ENCODE measurements at regions not wholly inside any gene's neighbourhood (a gene's known extent, or its start where the extent isn't known, plus 50 kb on each side); places are given as distances from the start of the nearest gene placed in this dataset.

- Histone ChIP-seq H3K9ac (no peak overlapping the region), H3K4me1 (no peaks in the 10 kb centered on the region), H3K9me3 (no peaks in the 10 kb centered on the region), H3K4me3 (no peak overlapping the region), H3K4me2 (no peak overlapping the region), H3K27me3 (no peaks in the 10 kb centered on the region), H3K36me3 (no peaks in the 10 kb centered on the region), H4K20me1 (no peaks in the 10 kb centered on the region), H3K27ac (no peak overlapping the region)
- no peak for TF ChIP-seq Cebpa-rat (IDR thresholded peaks at IDR 0.05)
Observed at GRCh38 chr4:133711817-133712216, 489.8 kb downstream of the PABPC4L start.

DNA sequence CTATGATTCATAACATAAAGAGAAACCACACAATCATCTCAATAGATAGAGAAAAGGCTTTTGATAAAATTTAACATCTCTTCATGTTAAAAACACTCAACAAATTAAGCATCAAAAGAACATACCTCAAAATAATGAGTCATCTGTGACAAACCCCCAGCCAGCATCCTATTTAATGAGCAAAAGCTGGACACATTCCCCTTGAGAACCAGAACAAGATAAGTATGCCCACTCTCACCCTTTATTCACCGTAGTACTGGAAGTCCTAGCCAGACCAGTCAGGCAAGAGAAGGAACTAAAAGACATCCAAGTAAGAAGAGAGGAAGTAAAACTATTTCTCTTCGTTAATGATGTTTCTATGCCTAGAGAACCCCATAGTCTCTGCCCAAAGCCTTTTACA is 507.2 kb downstream of the PABPC4L start:
- H3K4me3 ChIP-seq: no peak overlapping the region
- no peak overlapping the region for H3K9ac ChIP-seq
- H3K36me3 ChIP-seq: no peaks in the 10 kb centered on the region
- H3K9me3 ChIP-seq: no peaks in the 10 kb centered on the region
- H4K20me1 ChIP-seq: no peaks in the 10 kb centered on the region
- no peak overlapping the region for H3K27ac ChIP-seq
- TF ChIP-seq Cebpa-rat (IDR thresholded peaks at IDR 0.05): no peak
- H3K4me2 ChIP-seq: no peak overlapping the region
- H3K27me3 ChIP-seq: no peaks in the 10 kb centered on the region
- no peaks in the 10 kb centered on the region for H3K4me1 ChIP-seq

DNA sequence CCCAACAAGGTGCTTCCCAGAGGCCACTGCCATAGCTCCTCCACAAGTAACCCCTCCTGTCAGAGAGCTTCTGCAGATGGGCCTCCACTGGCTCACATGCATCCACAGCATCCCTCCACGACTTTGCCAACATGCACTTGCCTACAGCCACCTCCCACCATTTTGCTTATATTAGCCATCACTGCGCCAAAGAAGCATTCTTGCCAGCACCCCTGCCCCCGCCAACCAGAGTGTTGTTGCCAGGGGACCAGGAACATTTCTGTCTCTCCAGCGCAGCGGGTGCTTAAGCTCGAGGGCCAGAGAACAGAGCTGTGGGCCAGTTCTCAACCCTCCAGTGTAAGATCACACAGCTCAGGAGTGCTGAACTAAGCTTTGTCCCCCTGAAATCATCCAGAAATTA is 517.6 kb downstream of the PABPC4L start:
- Histone ChIP-seq H4K20me1 (no peaks in the 10 kb centered on the region), H3K4me1 (no peaks in the 10 kb centered on the region), H3K27ac (no peak overlapping the region), H3K27me3 (no peaks in the 10 kb centered on the region), H3K4me3 (no peak overlapping the region), H3K9me3 (no peaks in the 10 kb centered on the region; the same call in 1 of the 2 replicates), H3K9ac (no peak overlapping the region), H3K4me2 (no peak overlapping the region), H3K36me3 (no peaks in the 10 kb centered on the region)
- TF ChIP-seq Cebpa-rat (IDR thresholded peaks at IDR 0.05): no peak

- no peaks in the 10 kb centered on the region for H3K9me3 ChIP-seq
Observed at GRCh38 chr4:133668061-133668851, 519.2 kb downstream of the PCDH10 start.

DNA sequence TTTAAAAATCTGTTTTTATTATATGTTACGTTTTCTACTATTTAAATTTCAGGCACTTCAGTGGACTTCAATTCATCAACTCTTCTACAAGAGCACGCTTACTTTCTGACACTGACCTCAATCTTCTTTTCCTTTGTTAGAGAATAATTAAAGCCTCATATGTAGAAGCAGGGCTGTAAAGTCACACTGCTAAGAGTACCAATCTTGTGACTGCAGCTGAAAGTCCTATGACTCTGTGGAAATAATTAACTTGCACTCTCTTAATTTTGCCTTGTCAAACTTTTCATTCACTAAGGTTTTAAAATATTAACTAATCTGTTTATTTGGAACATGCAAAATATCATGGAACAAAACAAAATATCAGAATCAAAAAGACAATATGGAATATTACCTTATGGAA is 498.1 kb downstream of the PCDH10 start:
- Histone ChIP-seq H3K4me1 (no peaks in the 10 kb centered on the region), H3K4me3 (no peak overlapping the region), H3K9me3 (no peaks in the 10 kb centered on the region), H3K27me3 (no peaks in the 10 kb centered on the region), H3K27ac (no peak overlapping the region), H4K20me1 (no peaks in the 10 kb centered on the region), H3K36me3 (no peaks in the 10 kb centered on the region), H3K4me2 (no peak overlapping the region), H3K9ac (no peak overlapping the region)
- no peak for TF ChIP-seq Cebpa-rat (IDR thresholded peaks at IDR 0.05)

More at GRCh38 chr4:133668061-133668851, 519.2 kb downstream of the PCDH10 start:
- Histone ChIP-seq H3K27ac (no peak overlapping the region), H3K4me1 (no peaks in the 10 kb centered on the region), H4K20me1 (no peaks in the 10 kb centered on the region), H3K36me3 (no peaks in the 10 kb centered on the region), H3K9ac (no peak overlapping the region), H3K27me3 (no peaks in the 10 kb centered on the region), H3K4me3 (no peak overlapping the region), H3K4me2 (no peak overlapping the region)
- TF ChIP-seq Cebpa-rat (IDR thresholded peaks at IDR 0.05): no peak

DNA sequence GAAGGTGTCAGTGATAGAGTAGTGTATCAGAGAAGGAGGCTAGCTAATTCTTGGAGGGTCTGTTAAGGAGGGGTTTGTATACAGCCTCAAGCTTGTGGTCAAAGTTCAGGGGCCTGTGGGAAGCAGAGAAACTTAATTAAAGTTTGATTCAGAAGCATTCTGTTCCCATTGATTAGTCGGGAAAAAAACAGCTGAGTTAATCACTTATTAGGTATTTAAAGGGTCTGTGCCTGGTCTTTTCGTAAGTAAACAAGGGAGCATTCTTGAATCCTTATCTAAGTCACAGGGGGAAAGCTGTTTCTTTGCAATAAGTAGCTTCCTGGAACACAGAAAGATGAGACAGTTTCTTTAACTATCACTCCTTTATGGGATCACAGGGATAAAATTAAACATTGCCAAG is 492.1 kb downstream of the PCDH10 start:
- H4K20me1 ChIP-seq: no peaks in the 10 kb centered on the region
- H3K27ac ChIP-seq: no peak overlapping the region
- H3K9me3 ChIP-seq: no peaks in the 10 kb centered on the region
- no peaks in the 10 kb centered on the region for H3K4me1 ChIP-seq
- no peak for TF ChIP-seq Cebpa-rat (IDR thresholded peaks at IDR 0.05)
- H3K4me2 ChIP-seq: no peak overlapping the region
- H3K36me3 ChIP-seq: no peaks in the 10 kb centered on the region
- H3K9ac ChIP-seq: no peak overlapping the region
- no peaks in the 10 kb centered on the region for H3K27me3 ChIP-seq
- no peak overlapping the region for H3K4me3 ChIP-seq

DNA sequence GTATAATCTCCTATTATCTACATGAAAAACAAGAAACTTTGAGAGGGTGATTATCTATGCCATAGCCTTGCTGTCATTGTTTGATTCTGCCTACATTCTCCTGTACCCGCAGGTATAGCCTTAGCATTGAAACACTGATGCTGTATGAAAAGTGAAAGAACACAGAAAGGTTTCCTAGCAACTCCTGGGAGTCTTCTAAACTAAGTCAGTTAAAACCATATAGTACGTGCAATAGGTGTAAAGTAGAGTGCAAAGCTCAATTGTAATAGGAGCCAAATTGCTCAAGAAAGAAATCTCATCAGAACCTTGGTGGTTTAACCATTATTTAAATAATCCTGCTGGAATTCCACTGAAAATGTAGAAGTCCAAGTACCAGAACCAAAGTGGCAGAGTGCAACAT is 489.7 kb downstream of the PCDH10 start:
- H3K27ac ChIP-seq: no peak overlapping the region
- no peak for TF ChIP-seq Cebpa-rat (IDR thresholded peaks at IDR 0.05)
- no peak overlapping the region for H3K4me3 ChIP-seq

GRCh38 chr4:133637161-133637560 is 488.1 kb downstream of the PCDH10 start:
- Histone ChIP-seq H4K20me1 (no peaks in the 10 kb centered on the region), H3K27me3 (no peaks in the 10 kb centered on the region), H3K9me3 (no peaks in the 10 kb centered on the region), H3K4me1 (no peaks in the 10 kb centered on the region), H3K4me2 (no peak overlapping the region), H3K27ac (no peak overlapping the region), H3K9ac (no peak overlapping the region), H3K36me3 (no peaks in the 10 kb centered on the region), H3K4me3 (no peak overlapping the region)
- no peak for TF ChIP-seq Cebpa-rat (IDR thresholded peaks at IDR 0.05)

More for the DNA sequence above, 489.7 kb downstream of the PCDH10 start:
- Histone ChIP-seq H3K4me2 (no peak overlapping the region), H3K4me1 (no peaks in the 10 kb centered on the region), H3K27me3 (no peaks in the 10 kb centered on the region), H3K36me3 (no peaks in the 10 kb centered on the region), H4K20me1 (no peaks in the 10 kb centered on the region), H3K9me3 (no peaks in the 10 kb centered on the region), H3K9ac (no peak overlapping the region)

DNA sequence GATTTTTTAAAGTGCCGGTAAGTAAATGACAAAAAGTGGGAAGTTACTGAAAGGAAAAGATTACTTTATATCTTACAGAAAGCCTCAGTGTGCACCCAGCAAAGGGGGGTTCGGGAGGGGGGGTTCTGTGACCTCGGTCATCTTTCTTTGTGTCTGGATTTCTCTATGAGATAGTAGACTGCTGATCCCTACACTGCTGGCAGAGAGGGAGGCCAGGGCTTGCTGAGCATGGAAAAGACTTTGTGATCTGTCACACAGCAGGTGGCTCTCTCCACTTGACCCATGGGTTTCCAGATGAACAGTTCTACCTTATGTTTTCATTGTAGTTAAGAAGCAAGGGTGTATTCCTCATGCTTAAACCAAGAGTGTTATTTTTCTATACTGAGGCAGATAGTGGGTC is 475.6 kb downstream of the PCDH10 start:
- no peak overlapping the region for H3K9ac ChIP-seq
- no peaks in the 10 kb centered on the region for H4K20me1 ChIP-seq
- no peak overlapping the region for H3K4me2 ChIP-seq
- no peaks in the 10 kb centered on the region for H3K4me1 ChIP-seq
- no peaks in the 10 kb centered on the region for H3K27me3 ChIP-seq
- no peak overlapping the region for H3K27ac ChIP-seq
- H3K9me3 ChIP-seq: no peaks in the 10 kb centered on the region
- no peak overlapping the region for H3K4me3 ChIP-seq
- no peak for TF ChIP-seq Cebpa-rat (IDR thresholded peaks at IDR 0.05)
- no peaks in the 10 kb centered on the region for H3K36me3 ChIP-seq

DNA sequence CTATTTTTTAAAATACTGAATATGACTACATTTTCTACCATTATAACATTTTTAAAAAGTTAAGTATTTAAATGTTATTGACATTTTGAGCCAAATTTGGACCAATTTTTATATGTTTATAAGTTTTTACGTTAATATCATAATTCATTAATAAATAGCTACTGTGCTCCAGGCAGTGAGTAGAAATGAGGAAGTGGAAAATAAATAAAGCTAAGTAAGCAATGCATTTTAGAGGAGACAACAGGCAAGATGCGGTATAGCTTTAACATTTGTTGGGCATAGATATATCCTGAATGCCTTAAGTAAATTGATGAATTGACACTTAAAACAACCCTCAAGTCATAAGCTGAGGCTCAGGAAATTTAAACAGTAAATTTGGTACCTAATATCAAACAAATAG is 474.8 kb downstream of the PCDH10 start:
- Histone ChIP-seq H3K9me3 (no peaks in the 10 kb centered on the region), H3K9ac (no peak overlapping the region), H3K4me3 (no peak overlapping the region), H3K4me2 (no peak overlapping the region), H3K36me3 (no peaks in the 10 kb centered on the region), H3K27me3 (no peaks in the 10 kb centered on the region), H4K20me1 (no peaks in the 10 kb centered on the region), H3K4me1 (no peaks in the 10 kb centered on the region), H3K27ac (no peak overlapping the region)
- TF ChIP-seq Cebpa-rat (IDR thresholded peaks at IDR 0.05): no peak

DNA sequence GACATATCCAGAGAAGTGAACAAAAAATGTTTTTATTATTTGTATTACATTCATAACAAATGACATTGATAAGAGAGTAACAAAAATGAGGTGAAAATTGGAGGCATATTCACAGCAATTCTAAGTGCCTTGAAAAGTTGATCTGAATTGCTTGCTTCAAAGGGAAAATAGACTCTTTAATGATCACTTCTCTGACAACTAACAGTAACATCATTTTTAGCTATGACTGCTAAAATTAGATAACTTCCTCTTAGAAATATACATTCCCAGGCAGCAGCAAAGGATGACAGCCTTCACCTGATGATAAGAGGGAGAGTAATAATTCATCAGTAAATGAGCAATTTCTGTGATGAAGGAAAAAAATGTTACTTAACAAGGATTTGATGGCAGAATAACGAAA is 472.5 kb downstream of the PCDH10 start:
- no peaks in the 10 kb centered on the region for H4K20me1 ChIP-seq
- no peak overlapping the region for H3K4me2 ChIP-seq
- H3K4me1 ChIP-seq: no peaks in the 10 kb centered on the region
- no peak overlapping the region for H3K27ac ChIP-seq
- no peak overlapping the region for H3K9ac ChIP-seq
- no peaks in the 10 kb centered on the region for H3K36me3 ChIP-seq
- H3K27me3 ChIP-seq: no peaks in the 10 kb centered on the region
- no peak overlapping the region for H3K4me3 ChIP-seq
- no peak for TF ChIP-seq Cebpa-rat (IDR thresholded peaks at IDR 0.05)
- H3K9me3 ChIP-seq: no peaks in the 10 kb centered on the region

All from BLaER1 (cell line).